ENCODE measurements at regions not wholly inside any gene's neighbourhood (a gene's known extent, or its start where the extent isn't known, plus 50 kb on each side); places are given as distances from the start of the nearest gene placed in this dataset.
"Not testable (repeated sequence)": the region's sequence is repeated elsewhere in the genome, so short reads cannot be mapped to it uniquely, and the experiment has no call there.

DNA sequence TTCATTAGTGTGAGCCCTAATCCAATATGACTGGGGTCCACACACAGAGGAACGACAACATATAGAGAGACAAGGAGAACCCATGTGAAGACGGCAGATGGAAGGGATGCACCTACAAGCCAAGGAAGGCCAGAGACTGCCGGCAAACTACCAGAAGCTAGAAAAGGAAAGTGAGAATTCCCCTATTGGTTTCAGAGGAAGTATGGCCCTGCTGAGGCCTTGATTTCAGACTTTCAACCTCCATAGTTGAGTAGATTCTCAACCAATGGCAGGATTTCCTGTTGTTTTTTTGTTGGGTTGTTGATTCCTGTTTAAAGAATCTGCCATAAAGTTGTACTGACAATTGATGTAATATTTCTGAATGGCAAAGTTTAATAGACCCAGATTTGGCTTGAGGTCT, 241.5 kb downstream of the SATB2 start:
- no peak for DNase-seq

DNA sequence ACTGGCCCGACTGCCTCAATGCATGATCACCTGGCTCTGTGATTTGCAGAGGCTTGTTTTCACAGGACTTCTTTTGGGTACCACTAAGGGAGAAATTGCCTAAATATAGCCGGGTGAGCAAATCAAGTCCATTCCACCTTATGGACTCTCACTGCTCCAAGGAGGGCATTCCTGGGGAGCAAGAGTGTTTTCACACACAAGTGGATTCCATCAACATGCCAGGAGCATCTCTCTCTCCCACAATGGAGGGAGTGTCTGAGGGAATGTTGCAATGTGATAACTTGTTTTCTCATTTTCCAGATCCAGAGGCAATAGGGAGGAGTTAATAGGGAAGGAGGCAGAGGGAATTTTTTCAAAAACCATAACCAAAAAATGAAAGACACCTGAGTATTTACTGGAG, 250.7 kb downstream of the SATB2 start:
- DNase-seq, result no peak

DNA sequence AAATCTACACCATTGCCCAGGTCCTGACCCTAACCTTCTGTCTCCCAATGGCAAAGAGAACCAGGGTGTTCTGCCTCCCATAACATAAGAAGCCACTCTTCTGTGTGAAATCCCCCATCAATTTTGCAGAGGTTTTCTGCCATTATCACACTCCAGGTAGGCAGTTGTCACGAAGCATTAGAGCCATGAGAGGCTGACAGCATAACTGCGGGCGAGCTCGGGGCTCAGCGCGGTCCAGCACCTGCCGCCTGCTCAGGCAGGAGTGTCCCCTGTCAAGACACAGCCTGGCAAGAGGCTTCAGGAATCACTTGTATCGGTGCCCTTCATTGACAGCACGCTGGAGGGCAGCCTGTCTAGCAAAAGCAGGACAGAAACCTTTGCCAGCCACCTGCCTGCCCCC, 251.2 kb downstream of the SATB2 start:
- DNase-seq, result no peak

DNA sequence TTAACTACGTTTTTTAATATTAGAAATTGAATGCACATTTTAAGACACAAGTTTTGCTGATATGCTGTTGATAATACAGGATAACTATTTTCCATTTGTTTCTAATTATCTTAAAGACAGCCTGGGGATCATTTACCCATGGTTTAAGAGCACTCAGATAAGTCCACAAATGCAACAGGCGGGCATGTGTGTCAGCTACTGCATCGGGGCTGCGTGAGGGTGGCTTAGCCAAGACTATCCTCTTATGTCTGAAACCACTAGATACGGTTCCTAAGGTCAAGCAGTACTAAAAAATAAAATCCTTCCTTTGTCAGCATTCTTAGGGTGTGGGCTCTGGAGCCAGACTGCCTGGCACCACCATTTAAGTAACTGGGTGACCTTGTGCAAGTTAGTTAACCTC, 254.8 kb downstream of the SATB2 start:
- DNase-seq, result no peak

DNA sequence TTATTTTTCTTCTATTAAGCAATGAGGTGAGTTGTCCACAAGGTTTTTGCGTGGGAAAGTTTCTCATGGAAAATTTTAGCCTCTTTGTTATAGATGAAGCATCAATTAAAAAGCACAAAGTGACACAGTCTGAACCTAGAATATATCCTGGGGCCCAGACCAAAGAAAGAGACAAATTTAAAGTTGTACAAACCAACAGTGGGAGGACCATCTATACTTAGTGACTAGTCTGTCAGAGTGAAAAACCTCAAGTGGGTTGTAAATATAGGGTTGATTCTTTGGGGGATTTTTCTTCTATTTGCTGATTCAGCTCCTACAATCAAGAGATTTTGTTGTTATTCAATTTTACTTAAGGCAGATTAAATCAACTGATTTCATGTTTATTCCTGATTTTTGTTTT, 256.2 kb downstream of the SATB2 start:
- no peak for DNase-seq

DNA sequence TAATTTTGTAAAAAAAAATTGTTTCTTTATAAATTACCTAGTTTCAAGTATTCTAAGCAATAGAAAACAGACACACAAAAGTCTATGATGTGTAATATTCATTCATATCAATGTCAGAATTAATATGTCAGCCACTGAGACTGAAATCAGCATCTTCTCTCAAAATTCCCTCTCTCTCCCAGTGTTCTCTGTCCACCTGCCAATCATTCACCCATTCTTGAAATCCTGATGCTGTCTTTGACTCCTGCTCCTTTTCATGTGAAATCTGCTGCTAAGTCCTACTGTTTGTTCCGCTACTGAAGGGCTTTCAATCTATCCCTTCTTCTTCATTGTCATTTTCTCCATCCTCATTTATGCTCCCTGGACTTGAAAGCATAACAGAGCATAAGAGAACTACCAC, 257.9 kb downstream of the SATB2 start:
- no peak for DNase-seq

DNA sequence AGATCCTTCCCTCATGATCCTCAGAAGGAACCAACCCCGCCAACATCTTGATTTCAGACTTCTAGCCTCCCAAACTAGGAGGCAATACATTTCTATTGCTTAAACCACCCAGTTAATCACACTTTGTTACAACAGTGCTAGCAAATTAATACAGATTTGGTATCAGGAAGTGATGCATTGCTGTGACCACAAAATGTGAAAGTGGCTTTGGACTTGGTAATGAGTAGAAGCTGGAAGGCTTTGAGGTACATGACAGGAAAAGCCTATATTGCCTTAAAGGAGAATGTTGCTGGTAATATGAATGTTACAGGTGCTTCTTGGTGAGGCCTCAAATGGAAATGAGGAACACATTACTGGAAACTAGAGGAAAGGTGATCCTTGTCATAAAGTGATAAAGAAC, 260.3 kb downstream of the SATB2 start:
- no peak for DNase-seq

DNA sequence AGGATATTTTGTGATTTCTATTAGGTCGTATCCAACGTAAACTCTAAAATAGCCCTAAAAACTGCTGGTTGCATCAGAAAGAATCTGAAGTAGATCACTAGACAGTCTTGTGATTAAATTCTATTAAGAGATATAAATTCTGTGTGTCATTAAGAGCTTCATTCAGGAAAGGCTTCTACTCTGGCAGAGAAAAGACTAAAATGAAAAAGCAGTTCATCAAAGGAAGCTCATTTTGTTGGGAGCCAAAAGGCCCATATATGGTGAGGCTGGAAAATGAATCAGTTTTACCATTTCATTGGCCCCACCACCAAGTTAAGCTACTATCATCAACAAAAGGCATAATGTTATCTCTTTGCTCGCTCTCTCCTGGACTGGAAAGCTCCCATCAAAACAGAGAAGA, 261.1 kb downstream of the SATB2 start:
- DNase-seq, result no peak

DNA sequence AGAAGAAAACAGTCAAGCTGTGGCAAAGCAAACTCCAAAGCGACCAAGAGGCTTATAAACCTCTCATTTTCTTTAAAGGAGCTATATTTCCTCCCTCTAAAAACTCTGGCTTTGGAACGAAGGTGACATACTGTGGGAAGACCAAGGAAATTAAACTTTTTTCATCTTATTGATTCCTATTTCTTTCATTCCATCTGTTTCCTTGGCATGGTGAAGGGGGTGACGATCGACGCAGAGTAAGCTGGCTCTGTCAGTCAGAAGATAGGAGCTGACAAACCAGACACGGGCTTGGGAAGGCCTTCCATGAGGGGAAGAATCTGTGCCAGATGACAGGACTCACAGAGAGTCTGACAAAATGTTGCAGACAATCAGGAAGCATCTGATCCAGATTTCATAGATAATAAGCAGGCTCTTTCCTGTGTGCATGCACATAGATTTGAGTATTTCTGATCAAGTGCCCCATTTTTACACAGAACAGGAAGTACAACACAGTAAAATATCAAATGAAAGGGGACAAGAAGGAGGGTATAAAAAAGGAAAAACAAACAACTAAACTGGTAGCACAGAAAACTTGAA, 261.7 kb downstream of the SATB2 start:
- no peak for DNase-seq

DNA sequence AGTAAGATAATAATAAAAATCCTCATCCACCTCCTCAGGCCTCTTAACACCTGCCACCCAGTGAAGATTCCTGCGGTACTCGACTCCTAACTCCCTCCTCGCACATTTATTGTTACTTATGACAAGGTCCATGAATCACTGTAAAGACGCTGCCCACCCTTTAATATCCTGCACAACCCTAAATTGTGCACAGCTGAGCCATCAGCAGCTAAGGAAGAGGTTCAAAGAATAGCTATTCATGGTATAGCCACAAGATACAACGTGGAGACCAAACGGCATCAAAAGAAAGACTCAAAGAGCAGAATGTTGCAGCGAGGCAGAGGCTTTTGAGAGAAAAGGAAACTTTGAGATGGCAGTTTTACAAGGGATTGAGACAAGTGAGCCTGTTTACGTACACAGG, 266.3 kb downstream of the SATB2 start:
- no peak for DNase-seq

DNA sequence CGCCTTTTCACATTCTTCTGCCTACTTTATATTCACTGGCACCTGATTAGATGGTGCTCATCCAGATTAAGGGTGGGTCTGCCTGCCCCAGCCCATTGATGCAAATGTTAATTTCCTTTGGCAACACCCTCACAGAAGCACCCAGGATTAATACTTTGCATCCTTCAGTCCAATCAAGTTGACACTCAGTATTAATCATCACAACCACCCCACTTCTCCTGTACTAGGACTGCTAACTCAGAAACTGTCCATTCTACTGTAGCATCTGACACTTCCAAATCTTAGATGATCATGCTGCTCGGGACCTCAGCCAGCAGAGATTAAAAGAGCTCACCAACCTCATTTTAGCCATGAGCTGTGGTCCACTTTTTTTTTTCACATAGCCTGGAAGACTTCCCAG, 268.5 kb downstream of the SATB2 start:
- DNase-seq, result no peak

DNA sequence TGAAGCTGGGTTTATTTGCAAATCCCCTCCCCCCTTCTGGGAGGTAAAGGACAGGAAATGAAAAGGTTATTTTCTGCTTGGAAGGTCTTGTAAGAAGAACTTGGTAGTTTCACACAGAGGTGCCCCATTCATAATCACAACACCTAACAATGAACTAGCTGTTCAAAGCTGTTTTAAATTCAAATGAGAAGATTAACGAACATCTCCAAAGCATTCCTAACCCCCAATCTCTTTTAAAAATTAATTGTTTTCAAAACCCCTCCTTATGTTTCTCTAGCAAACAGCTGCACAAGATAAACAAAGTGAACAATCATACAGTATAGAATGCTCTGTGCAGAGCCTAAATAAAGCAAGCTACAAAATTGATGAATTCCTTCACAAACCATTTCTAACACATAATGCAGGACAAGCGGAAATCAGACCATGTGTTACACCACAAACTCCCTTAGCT, 271.4 kb downstream of the SATB2 start:
- DNase-seq, result no peak

DNA sequence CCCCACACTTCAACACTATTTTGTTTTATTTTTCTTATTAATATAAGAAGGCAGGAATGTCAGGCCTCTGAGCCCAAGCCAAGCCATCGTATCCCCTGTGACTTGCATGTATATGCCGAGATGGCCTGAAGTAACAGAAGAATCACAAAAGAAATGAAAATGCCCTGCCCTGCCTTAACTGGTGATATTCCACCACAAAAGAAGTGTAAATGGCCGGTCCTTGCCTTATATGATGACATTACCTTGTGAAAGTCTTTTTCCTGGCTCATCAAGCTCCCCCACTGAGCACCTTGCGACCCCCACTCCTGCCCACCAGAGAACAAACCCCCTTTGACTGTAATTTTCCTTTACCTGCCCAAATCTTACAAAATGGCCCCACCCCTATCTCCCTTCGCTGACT, 272.6 kb downstream of the SATB2 start:
- not testable (repeated sequence) for DNase-seq

DNA sequence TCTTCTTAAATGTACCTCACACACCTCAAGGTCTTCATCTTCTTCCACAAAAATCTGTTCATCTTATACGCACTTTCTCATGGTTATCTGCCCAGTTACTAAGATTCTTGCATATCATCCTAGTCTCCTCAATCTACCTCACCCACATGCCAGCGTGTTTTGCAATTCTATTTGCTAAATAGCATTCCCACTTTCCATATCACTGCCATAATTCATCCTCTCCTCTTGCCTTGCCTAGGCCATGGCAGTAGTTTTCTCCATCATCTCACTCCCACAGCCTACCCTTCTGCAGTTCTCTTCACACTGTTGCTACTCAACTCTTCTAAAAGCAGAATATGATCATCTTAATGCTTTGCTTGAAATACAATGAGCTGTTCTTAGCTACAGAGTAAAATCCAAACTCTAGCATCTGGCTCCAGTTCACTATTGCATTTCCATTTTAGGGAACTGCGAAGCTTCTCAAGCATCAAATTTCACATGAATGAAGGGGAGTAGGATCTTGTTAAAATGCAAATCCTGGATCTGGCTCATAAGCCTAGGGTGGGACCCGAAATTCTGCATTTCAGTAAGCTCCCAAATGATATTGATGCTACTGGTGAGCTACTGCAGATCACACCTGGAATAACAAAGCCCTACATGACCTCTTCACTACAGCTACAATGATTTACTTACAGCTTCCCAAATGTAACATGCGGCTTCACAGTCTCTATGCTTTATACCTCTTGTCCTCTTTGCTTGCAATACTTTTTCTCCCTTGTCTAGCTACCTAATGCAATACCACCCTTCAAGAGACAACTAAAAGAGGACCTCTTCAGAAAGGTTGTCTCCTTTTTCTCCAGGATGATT, 293.9 kb downstream of the SATB2 start:
- no peak for DNase-seq

DNA sequence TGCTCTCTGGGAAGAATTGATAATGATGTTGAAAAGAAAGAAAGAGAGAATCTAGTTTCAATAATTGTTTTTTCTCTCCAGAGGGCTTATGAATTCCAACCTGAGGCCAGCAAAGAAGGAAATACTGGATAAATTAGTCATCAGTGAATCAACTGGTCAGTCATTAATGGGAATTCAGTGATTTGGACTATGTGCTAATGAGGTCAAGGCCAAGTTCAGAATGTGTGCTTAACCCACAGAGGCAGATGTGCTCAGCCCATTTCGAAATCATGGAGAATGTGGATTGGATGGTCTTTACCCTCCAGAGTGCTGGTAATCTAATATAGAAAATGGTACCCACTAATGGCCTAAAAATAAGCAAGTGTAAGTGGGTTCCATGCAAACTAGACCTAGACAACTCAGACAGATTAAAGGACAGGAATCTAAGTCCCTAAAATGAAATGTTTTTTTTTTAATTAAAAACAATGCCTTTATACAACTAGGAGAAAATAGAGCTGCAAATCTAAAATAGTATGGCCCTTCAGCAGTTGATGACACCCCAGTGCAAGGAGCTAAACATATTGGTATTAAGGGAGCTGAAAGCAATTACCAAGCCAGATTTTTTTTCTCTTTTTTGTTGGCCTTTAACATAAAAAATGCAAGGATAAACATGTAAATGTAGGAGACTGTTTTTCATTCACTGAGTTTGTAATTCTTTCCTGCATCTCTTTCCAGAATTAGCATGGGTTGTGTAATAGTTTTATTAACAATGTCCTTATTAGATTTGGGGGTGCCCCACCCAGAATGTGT, 296.9 kb downstream of the SATB2 start:
- peak; percentile 64 for DNase-seq

DNA sequence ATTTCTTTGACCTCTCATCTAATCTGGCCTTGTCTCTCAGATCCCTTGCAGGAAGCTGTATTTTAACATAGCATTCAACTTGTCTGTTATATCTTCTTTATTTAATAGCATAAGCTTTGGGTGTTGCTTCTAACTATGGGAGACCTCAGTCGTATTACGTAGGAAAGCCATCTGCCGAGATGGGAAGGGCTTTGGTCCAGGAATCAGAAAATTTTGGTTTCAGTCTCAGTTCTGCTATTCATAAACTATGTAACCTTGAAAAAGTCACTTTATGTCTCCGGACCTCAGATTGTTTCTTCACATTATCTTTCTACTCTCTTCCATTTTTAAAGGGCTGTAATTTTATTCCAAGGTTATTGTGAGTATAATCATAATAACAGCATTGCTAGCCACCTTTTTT, 297.7 kb downstream of the SATB2 start:
- no peak for DNase-seq

DNA sequence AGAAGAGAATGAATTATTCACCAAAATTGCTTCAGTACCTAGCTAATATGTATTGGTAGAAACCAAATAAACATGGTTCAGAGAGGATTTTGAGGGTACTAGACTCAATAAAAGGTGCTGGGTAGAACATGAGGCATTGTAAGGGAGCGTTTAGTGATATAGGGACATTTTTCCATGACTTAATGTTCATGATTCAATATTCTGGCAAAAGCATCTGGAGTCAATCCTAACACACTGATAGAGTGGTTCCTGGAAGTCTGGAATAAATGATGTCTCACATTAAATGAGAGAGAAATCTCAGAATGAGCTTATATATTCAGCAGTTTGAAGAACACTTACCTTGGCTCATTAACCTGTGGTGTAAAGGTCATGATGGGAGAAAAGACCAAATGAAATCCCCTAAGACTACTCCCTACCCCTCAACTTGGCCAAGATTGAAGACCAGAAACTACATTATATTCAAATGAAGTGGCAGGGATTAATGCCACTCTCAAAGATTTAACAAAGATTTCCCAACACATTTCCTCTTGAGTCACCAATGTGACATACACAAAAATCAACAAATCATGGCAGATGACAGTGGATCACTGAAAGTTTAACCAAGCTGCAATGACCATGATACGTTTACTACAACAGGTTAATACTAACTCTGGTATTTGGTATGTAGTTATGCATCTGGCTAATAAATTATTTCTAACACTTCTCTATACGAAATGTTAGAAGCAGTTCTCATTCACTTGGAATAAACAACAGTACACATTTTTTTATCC, 309.5 kb downstream of the SATB2 start:
- DNase-seq, result no peak

DNA sequence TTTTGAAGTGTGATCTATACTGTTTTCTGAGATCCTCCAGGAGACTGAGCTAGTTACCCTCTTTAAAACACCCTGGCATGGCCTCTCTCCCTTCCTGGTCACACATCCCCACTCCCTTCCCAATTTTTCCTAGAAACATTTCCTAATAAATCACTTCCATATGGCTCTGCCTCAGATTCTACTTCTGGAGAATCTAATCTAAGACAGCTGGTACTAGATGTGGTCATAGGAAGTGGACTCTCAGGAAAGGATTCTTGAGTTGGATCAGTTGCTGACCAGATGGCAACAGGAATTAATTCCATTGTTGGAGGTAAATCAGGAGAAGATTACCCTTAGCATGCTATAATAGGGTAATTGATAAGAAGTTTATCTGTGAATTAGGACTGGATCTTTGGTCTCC, 310.5 kb downstream of the SATB2 start:
- no peak for DNase-seq

DNA sequence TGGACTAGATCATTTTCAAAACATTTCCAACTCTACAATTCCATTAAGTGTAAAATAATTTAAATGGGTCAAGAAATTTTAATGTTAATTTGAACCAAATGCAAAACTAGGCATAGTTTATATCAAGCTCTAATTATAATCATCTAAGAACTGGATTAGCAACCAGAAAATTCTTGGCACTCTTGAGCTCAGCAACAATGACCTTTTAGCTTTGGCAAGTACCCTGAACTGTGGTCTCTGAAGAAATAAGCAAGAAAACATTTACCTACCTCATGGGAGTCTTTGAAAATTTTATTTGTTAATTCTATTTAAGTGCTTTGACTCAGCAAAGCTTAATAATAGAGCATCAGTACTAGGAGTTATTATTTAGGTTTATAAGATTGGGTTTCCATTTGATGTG, 313.2 kb downstream of the SATB2 start:
- no peak for DNase-seq

DNA sequence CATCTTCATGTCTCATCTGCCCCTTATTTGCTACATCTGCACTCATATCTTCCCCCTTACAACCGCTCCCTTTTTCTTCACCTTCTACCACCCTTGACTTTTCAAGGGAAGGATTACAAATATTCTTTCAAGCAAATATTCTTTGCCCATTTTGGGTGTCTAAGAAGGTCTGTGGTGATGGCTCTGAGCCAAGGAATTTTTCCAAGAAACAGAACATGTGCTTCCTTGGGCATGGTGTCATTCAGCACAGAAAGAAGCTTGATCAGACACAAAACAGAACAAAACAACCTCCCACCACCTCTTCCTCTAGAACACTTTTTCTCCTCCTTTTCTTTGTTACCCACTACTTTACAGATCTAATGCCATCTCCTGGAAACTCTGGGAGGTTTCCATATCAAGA, 313.7 kb downstream of the SATB2 start:
- peak; percentile 15 for DNase-seq

DNA sequence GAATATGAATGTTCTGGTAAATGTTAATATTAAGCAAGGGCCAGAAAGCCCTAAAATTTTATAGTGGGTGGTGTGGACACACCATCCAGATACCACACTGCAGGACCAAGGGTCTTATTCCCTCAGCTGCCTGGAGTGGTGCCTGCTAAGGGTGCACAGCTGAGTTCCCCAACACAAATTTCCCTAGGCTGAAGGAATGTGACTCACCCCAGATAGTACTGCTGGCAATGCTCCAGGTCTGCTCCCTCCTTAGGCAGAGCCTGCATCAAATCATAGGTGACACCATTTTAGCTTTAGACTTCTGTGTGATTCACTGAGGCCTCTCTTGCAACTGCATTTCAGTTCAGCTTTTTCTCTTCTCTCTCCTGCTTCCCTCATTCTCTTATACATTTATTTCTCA, 321.1 kb downstream of the SATB2 start:
- DNase-seq, result peak; percentile 56

DNA sequence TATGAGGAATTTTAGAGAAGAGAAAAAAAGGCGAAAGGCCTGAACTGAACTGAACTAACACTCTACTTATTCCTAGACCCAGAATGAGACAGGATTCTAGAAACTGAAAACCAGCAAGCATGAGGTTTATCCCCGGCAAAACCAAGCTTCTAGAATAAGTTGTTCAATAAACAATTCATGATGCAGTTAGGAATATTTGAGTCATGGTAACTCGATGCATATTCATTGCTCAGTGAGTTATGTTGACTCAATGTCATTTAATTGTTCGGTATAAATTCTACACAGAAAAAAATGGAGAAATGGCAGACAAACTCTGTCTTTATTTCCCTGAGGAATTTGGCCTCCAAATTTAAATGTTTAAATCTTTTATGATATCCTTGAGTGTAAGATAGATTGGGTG, 321.5 kb downstream of the SATB2 start:
- no peak for DNase-seq

DNA sequence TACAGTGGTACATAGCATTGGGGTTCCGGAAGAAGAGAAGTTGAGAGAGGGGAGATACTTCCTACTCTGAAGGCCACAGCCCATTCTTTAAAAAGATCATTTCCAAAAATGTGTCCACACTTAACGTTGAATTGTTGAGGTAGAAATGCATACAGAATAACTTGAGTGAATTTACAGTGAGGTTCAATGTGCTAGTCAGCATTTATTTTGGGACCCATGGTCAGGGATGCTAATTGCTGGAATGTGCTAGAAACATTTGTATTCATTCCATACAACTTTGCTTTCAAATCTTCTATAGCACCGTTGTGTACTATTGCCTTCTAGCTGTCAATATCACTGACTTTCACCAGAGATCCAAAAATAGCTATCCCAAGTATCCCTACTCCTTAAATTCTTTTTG, 325.9 kb downstream of the SATB2 start:
- no peak for DNase-seq

Measured in fibroblast of skin of back (primary cell).